Left ventricle myocardium inferior (tissue), 1 donor: ENCODE measurements at regions not wholly inside any gene's neighbourhood (a gene's known extent, or its start where the extent isn't known, plus 50 kb on each side); places are given as distances from the start of the nearest gene placed in this dataset.

ENCODE experiments used
- DNase-seq: peaks from one replicate; pipeline ENCODE4 v3.0.0-alpha.2; 2020
- H3K27ac ChIP-seq: fragments of 200-600 bp; replicated peaks from 2 replicates; pipeline ENCODE4 v1.8.0; 2021
- H3K27me3 ChIP-seq: fragments of 200-600 bp; 2 replicates; pipeline ENCODE4 v1.8.0; 2021; ENCODE audit warnings: low read depth
- H3K36me3 ChIP-seq: fragments of 200-600 bp; 2 replicates; pipeline ENCODE4 v1.8.0; 2021
- H3K4me1 ChIP-seq: fragments of 200-600 bp; 2 replicates; pipeline ENCODE4 v1.8.0; 2021
- H3K4me3 ChIP-seq: fragments of 200-600 bp; 2 replicates; pipeline ENCODE4 v1.8.0; 2021; ENCODE audit warnings: mild to moderate bottlenecking, moderate library complexity
- H3K9me3 ChIP-seq: fragments of 200-600 bp; replicated peaks from 2 replicates; pipeline ENCODE4 v1.8.0; 2021
- CTCF ChIP-seq: fragments of 200-600 bp; IDR thresholded peaks from 2 replicates; pipeline ENCODE4 v1.8.0; 2021; ENCODE audit warnings: antibody characterized with exemption, mild to moderate bottlenecking, borderline replicate concordance
- intact Hi-C: fragments of 100-400 bp; cut with micrococcal nuclease; formaldehyde crosslinking; loops from one replicate; pipeline ENCODE4 v1.11.0; 2022
- donor health status: DM: no; HTN: yes; CAD: no; lungs with severe emphysema.

GRCh38 chr4:138659812-138660316 lies 355.7 kb upstream of the NOCT start:
- TF ChIP-seq CTCF, result no peak
- Histone ChIP-seq H3K4me3 (no peak overlapping the region), H3K4me1 (no peaks in the 10 kb centered on the region), H3K36me3 (no peaks in the 10 kb centered on the region), H3K27me3 (no peaks in the 10 kb centered on the region), H3K27ac (no peak overlapping the region), H3K9me3 (no peaks in the 10 kb centered on the region)
- DNase-seq, result no peak
- intact Hi-C loops, result no loop called here

GRCh38 chr4:138659037-138659811 lies 356.4 kb upstream of the NOCT start:
- Histone ChIP-seq H3K4me3 (no peak overlapping the region), H3K4me1 (no peaks in the 10 kb centered on the region), H3K36me3 (no peaks in the 10 kb centered on the region), H3K27ac (no peak overlapping the region), H3K27me3 (no peaks in the 10 kb centered on the region), H3K9me3 (no peaks in the 10 kb centered on the region)
- intact Hi-C loops, result no loop called here
- no peak for TF ChIP-seq CTCF
- no peak for DNase-seq

GRCh38 chr4:138658518-138658917 lies 357.1 kb upstream of the NOCT start:
- H3K27ac ChIP-seq, result no peak overlapping the region

GRCh38 chr4:138656990-138657389 lies 358.6 kb upstream of the NOCT start:
- Histone ChIP-seq H3K27ac (no peak overlapping the region), H3K9me3 (no peaks in the 10 kb centered on the region), H3K4me1 (no peaks in the 10 kb centered on the region), H3K36me3 (no peaks in the 10 kb centered on the region), H3K27me3 (no peaks in the 10 kb centered on the region), H3K4me3 (no peak overlapping the region)
- intact Hi-C loops, result no loop called here
- no peak for DNase-seq
- TF ChIP-seq CTCF, result no peak

More at GRCh38 chr4:138658518-138658917, 357.1 kb upstream of the NOCT start:
- Histone ChIP-seq H3K9me3 (no peaks in the 10 kb centered on the region), H3K4me1 (no peaks in the 10 kb centered on the region), H3K36me3 (no peaks in the 10 kb centered on the region), H3K4me3 (no peak overlapping the region), H3K27me3 (no peaks in the 10 kb centered on the region)
- TF ChIP-seq CTCF, result no peak
- DNase-seq, result no peak
- intact Hi-C loops, result no loop called here

GRCh38 chr4:138655985-138656384 lies 359.6 kb upstream of the NOCT start:
- DNase-seq, result no peak
- intact Hi-C loops, result no loop called here
- H3K27me3 ChIP-seq, result no peaks in the 10 kb centered on the region
- no peaks in the 10 kb centered on the region for H3K9me3 ChIP-seq
- no peaks in the 10 kb centered on the region for H3K36me3 ChIP-seq
- no peak overlapping the region for H3K4me3 ChIP-seq
- no peak for TF ChIP-seq CTCF
- H3K4me1 ChIP-seq, result no peaks in the 10 kb centered on the region
- no peak overlapping the region for H3K27ac ChIP-seq
